IMR-90 (cell line): ENCODE measurements at regions not wholly inside any gene's neighbourhood (a gene's known extent, or its start where the extent isn't known, plus 50 kb on each side); places are given as distances from the start of the nearest gene placed in this dataset.

Source experiments
- ATAC-seq: fragments of 200-7000 bp; cut with Tn5 transposase; 2 replicates; pipeline ENCODE4 v1.9.1; 2020; ENCODE audit warnings: low read depth, mild to moderate bottlenecking, moderate library complexity
- BruUV-seq: library from RNA; stranded (reverse); fragments of 400-500 nt; replicated peaks from 2 replicates; lab custom pipeline; 2021; lab: Mats Ljungman, UMichigan
- CTCF ChIA-PET: fragments of 300-600 bp; formaldehyde crosslinking; extraction: SDS; loops from one replicate; lab custom pipeline; 2021; ENCODE audit warnings: antibody characterized with exemption; lab: Yijun Ruan, JAX
- POLR2A ChIA-PET: fragments of 300-600 bp; sonication (Branson Sonifier 250); formaldehyde crosslinking; loops from one replicate; lab custom pipeline; 2022; ENCODE audit warnings: antibody characterized with exemption; ENCODE audit not compliant: unreplicated experiment; lab: Charles Lee
- DNase-seq: peaks from one replicate; pipeline ENCODE4 v3.0.0; 2013
- H2AFZ ChIP-seq: replicated peaks from 2 replicates; pipeline ENCODE3; 2013; ENCODE audit warnings: low read length, mild to moderate bottlenecking; ENCODE audit not compliant: poor library complexity
- H2AK5ac ChIP-seq: 2 replicates; pipeline ENCODE4 v1.6.1; 2013; ENCODE audit warnings: low read depth, low read length, inconsistent platforms
- H2AK9ac ChIP-seq: replicated peaks from 2 replicates; pipeline ENCODE3; 2013; ENCODE audit warnings: mild to moderate bottlenecking, low read depth, low read length, moderate library complexity; ENCODE audit not compliant: poor library complexity
- H2BK120ac ChIP-seq: 2 replicates; pipeline ENCODE4 v1.6.1; 2013; ENCODE audit warnings: low read depth, low read length, inconsistent platforms
- H2BK15ac ChIP-seq: 3 replicates; pipeline ENCODE4 v1.6.1; 2013; ENCODE audit warnings: low read depth, low read length, inconsistent platforms
- H2BK20ac ChIP-seq: 2 replicates; pipeline ENCODE4 v1.6.1; 2013; ENCODE audit warnings: low read depth, mild to moderate bottlenecking, inconsistent platforms, low read length, moderate library complexity
- H2BK5ac ChIP-seq: 2 replicates; pipeline ENCODE4 v1.6.1; 2013; ENCODE audit warnings: mild to moderate bottlenecking, low read depth, low read length, inconsistent platforms; ENCODE audit not compliant: poor library complexity, severe bottlenecking
- H3K14ac ChIP-seq: replicated peaks from 2 replicates; pipeline ENCODE4 v1.6.1; 2013; ENCODE audit warnings: low read depth, low read length, inconsistent platforms
- H3K18ac ChIP-seq: 2 replicates; pipeline ENCODE4 v1.6.1; 2013; ENCODE audit warnings: low read depth, low read length, control low read depth
- H3K23ac ChIP-seq: 2 replicates; pipeline ENCODE4 v1.6.1; 2013; ENCODE audit warnings: low read depth, low read length, inconsistent platforms
- H3K27ac ChIP-seq: 2 replicates; pipeline ENCODE4 v1.5.1; 2013; ENCODE audit warnings: mild to moderate bottlenecking, control low read depth, low read length; ENCODE audit not compliant: insufficient read depth
- H3K27me3 ChIP-seq: 2 replicates; pipeline ENCODE4 v1.6.1; 2013; ENCODE audit warnings: low read length; ENCODE audit not compliant: control insufficient read depth, insufficient read depth
- H3K36me3 ChIP-seq: 2 replicates; pipeline ENCODE4 v1.6.1; 2013; ENCODE audit warnings: low read length, mixed read lengths; ENCODE audit not compliant: control insufficient read depth, insufficient read depth
- H3K4ac ChIP-seq: 2 replicates; pipeline ENCODE4 v1.6.1; 2013; ENCODE audit warnings: low read depth, low read length, inconsistent platforms
- H3K4me1 ChIP-seq: 2 replicates; pipeline ENCODE4 v1.6.1; 2013; ENCODE audit warnings: low read length, mixed read lengths; ENCODE audit not compliant: control insufficient read depth, insufficient read depth
- H3K4me2 ChIP-seq: 2 replicates; pipeline ENCODE4 v1.6.1; 2013; ENCODE audit warnings: low read depth, mild to moderate bottlenecking, control low read depth, low read length, moderate library complexity
- H3K4me3 ChIP-seq: 2 replicates; pipeline ENCODE4 v1.5.1; 2013; ENCODE audit warnings: low read depth, mild to moderate bottlenecking, control low read depth, low read length, moderate library complexity; ENCODE audit not compliant: insufficient read depth
- H3K56ac ChIP-seq: 2 replicates; pipeline ENCODE4 v1.6.1; 2013; ENCODE audit warnings: low read length, inconsistent platforms; ENCODE audit not compliant: insufficient read depth; ENCODE audit errors: extremely low read depth
- H3K79me1 ChIP-seq, 2 experiments: 2 replicates each; pipeline ENCODE4 v1.6.1; 2013; ENCODE audit warnings: low read length in 2 of 2, inconsistent platforms in 1 of 2, low read depth in 1 of 2
- H3K9ac ChIP-seq: 2 replicates; pipeline ENCODE4 v1.6.1; 2013; ENCODE audit warnings: low read depth, low read length, control low read depth
- H3K9me1 ChIP-seq: 2 replicates; pipeline ENCODE4 v1.6.1; 2013; ENCODE audit warnings: low read length, inconsistent platforms; ENCODE audit not compliant: insufficient read depth
- H3K9me3 ChIP-seq: 2 replicates; pipeline ENCODE4 v1.6.1; 2013; ENCODE audit warnings: low read length; ENCODE audit not compliant: control insufficient read depth, insufficient read depth
- H4K20me1 ChIP-seq: 2 replicates; pipeline ENCODE4 v1.6.1; 2013; ENCODE audit warnings: low read length, inconsistent platforms; ENCODE audit not compliant: insufficient read depth
- H4K5ac ChIP-seq: 2 replicates; pipeline ENCODE4 v1.6.1; 2013; ENCODE audit warnings: mild to moderate bottlenecking, low read depth, low read length, control low read depth
- H4K8ac ChIP-seq, 2 experiments: 2 replicates each; pipeline ENCODE4 v1.6.1; 2013; ENCODE audit warnings: low read depth in 2 of 2, low read length in 2 of 2, control low read depth in 1 of 2, inconsistent platforms in 1 of 2
- H4K91ac ChIP-seq: 2 replicates; pipeline ENCODE4 v1.6.1; 2013; ENCODE audit warnings: low read depth, low read length, inconsistent platforms; ENCODE audit not compliant: insufficient read depth
- BHLHE40 ChIP-seq: fragments of 150-350 bp; IDR thresholded peaks from 2 replicates; pipeline ENCODE4 v1.6.1; 2016; ENCODE audit warnings: mild to moderate bottlenecking, low read depth, low read length
- CHD1 ChIP-seq: IDR thresholded peaks from 2 replicates; pipeline ENCODE4 v1.6.1; 2012; ENCODE audit warnings: low read depth, low read length, improper control_type of control experiment
- FOS ChIP-seq: fragments of 150-350 bp; IDR thresholded peaks from 2 replicates; pipeline ENCODE4 v1.6.1; 2016; ENCODE audit warnings: low read depth, low read length
- MAFK ChIP-seq: IDR thresholded peaks from 2 replicates; pipeline ENCODE4 v1.6.1; 2012; ENCODE audit warnings: low read depth, low read length, improper control_type of control experiment
- MAZ ChIP-seq: IDR thresholded peaks from 2 replicates; pipeline ENCODE4 v1.6.1; 2012; ENCODE audit warnings: low read depth, mild to moderate bottlenecking, low read length, improper control_type of control experiment, moderate library complexity, borderline replicate concordance
- RAD21 ChIP-seq: IDR thresholded peaks from 2 replicates; pipeline ENCODE4 v1.6.1; 2012; ENCODE audit warnings: low read length, improper control_type of control experiment
- RCOR1 ChIP-seq: IDR thresholded peaks from 2 replicates; pipeline ENCODE4 v1.6.1; 2012; ENCODE audit warnings: mild to moderate bottlenecking, low read length, improper control_type of control experiment; ENCODE audit not compliant: insufficient replicate concordance
- RFX5 ChIP-seq: IDR thresholded peaks from 2 replicates; pipeline ENCODE4 v1.8.0; 2012; ENCODE audit warnings: low read depth, mild to moderate bottlenecking, low read length, moderate library complexity
- SMC3 ChIP-seq: fragments of 150-350 bp; IDR thresholded peaks from 2 replicates; pipeline ENCODE4 v1.6.1; 2016; ENCODE audit warnings: low read depth, mild to moderate bottlenecking, antibody characterized with exemption, low read length, moderate library complexity
- dilution Hi-C: fragments of 300-500 bp; cut with HindIII; formaldehyde crosslinking; loops from one replicate; pipeline ENCODE4 v1.14.3; 2018; ENCODE audit warnings: low sequenced_read_pairs; ENCODE audit not compliant: unreplicated experiment
- in situ Hi-C: fragments of 300-500 bp; cut with MboI; formaldehyde crosslinking; loops from 3 replicates; pipeline ENCODE4 v1.14.3; 2019; ENCODE audit warnings: low sequenced_read_pairs, inconsistent platforms, mixed read lengths
- intact Hi-C: fragments of 100-400 bp; cut with micrococcal nuclease; formaldehyde crosslinking; loops from 2 replicates; pipeline ENCODE4 v1.10.0; 2022

- CTCF ChIA-PET, result no interaction called here
Measured at GRCh38 chr21:16943231-16943630, 569.6 kb upstream of the CXADR start.

More at GRCh38 chr21:16943231-16943630, 569.6 kb upstream of the CXADR start:
- Histone ChIP-seq H4K20me1 (no peaks in the 10 kb centered on the region), H2AFZ (no peak overlapping the region), H2AK5ac (no peak overlapping the region), H3K27ac (no peak overlapping the region), H2BK5ac (no peak overlapping the region), H3K36me3 (no peaks in the 10 kb centered on the region), H3K4me3 (no peak overlapping the region), H2BK20ac (no peak overlapping the region), H2BK120ac (no peak overlapping the region), H2AK9ac (no peak overlapping the region), H3K9ac (no peak overlapping the region), H3K4ac (no peak overlapping the region), H4K8ac (no peak overlapping the region), H2BK15ac (no peak overlapping the region), H3K79me1 (no peaks in the 10 kb centered on the region), H3K23ac (no peak overlapping the region), H3K18ac (no peak overlapping the region), H4K91ac (no peak overlapping the region), H3K4me2 (no peak overlapping the region), H3K4me1 (no peaks in the 10 kb centered on the region), H4K5ac (no peak overlapping the region), H3K9me1 (no peaks in the 10 kb centered on the region), H3K27me3 (no peaks in the 10 kb centered on the region), H3K56ac (no peak overlapping the region), H3K14ac (no peak overlapping the region), H3K9me3 (no peaks in the 10 kb centered on the region)
- in situ Hi-C loops (no loop called here), intact Hi-C loops (loop anchor here (2.0 kb wide), 1 partner anchor 102 kb away; no protein-coding TSS in a partner anchor), dilution Hi-C loops (no loop called here)
- no peak for TF ChIP-seq SMC3
- TF ChIP-seq CHD1, result no peak
- no peak for TF ChIP-seq MAZ
- TF ChIP-seq RAD21, result no peak
- no peak for TF ChIP-seq MAFK
- TF ChIP-seq FOS, result no peak
- no peak for TF ChIP-seq RFX5
- TF ChIP-seq BHLHE40, result no peak
- TF ChIP-seq RCOR1, result no peak
- BruUV-seq, result no TSS peak
- DNase-seq (no peak), ATAC-seq (no peak)
- POLR2A ChIA-PET, result no interaction called here
